GM10266 (cell line): ENCODE measurements at regions not wholly inside any gene's neighbourhood (a gene's known extent, or its start where the extent isn't known, plus 50 kb on each side); places are given as distances from the start of the nearest gene placed in this dataset.

Experiments
- DNase-seq: peaks from one replicate; pipeline ENCODE4 v3.0.0; 2012; ENCODE audit errors: extremely low spot score
- CTCF ChIP-seq: IDR thresholded peaks from 2 replicates; pipeline ENCODE4 v1.5.1; 2012; ENCODE audit warnings: mild to moderate bottlenecking, low read depth; ENCODE audit not compliant: control insufficient read depth, insufficient read depth; ENCODE audit errors: missing control alignments

GRCh38 chr6:74867291-74867690, 338.6 kb downstream of the COL12A1 start:
- no peak for DNase-seq
- TF ChIP-seq CTCF, result no peak

GRCh38 chr6:74863968-74864367, 341.9 kb downstream of the COL12A1 start:
- no peak for TF ChIP-seq CTCF
- no peak for DNase-seq

GRCh38 chr6:74860456-74860855, 345.4 kb downstream of the COL12A1 start:
- DNase-seq, result no peak
- TF ChIP-seq CTCF, result no peak

- DNase-seq, result no peak
- no peak for TF ChIP-seq CTCF
Observed at GRCh38 chr6:74857157-74857556, 348.7 kb downstream of the COL12A1 start.

- TF ChIP-seq CTCF, result no peak
- no peak for DNase-seq
Observed at GRCh38 chr6:74853991-74854390, 351.9 kb downstream of the COL12A1 start.

- DNase-seq, result no peak
Observed at GRCh38 chr6:74851596-74851995, 354.3 kb downstream of the COL12A1 start.

GRCh38 chr6:74840953-74841352, 364.9 kb downstream of the COL12A1 start:
- DNase-seq, result no peak
- no peak for TF ChIP-seq CTCF

More at GRCh38 chr6:74851596-74851995, 354.3 kb downstream of the COL12A1 start:
- TF ChIP-seq CTCF, result no peak
